ENCODE measurements at regions not wholly inside any gene's neighbourhood (a gene's known extent, or its start where the extent isn't known, plus 50 kb on each side); places are given as distances from the start of the nearest gene placed in this dataset.

DNA sequence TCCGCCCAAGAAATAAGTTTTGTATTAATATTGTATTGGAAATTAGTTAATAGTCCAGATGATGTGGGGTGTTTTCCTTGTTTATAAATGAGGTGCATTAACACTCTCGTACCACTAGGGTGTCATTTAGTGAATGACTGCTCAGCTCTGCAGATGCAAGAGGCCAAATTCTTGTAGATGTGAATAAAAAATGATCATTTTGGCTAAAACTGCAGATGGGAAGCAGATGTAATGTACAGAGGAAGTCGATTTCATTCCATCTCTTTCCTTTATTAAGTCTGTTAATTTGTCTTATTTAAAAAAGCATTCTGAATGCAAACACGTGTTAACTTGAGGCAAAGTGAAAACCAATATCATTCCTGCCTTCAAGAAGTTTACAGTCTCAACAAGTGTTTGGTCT, 108.1 kb downstream of the DHX15 start:
- TF ChIP-seq, protein P1, sequence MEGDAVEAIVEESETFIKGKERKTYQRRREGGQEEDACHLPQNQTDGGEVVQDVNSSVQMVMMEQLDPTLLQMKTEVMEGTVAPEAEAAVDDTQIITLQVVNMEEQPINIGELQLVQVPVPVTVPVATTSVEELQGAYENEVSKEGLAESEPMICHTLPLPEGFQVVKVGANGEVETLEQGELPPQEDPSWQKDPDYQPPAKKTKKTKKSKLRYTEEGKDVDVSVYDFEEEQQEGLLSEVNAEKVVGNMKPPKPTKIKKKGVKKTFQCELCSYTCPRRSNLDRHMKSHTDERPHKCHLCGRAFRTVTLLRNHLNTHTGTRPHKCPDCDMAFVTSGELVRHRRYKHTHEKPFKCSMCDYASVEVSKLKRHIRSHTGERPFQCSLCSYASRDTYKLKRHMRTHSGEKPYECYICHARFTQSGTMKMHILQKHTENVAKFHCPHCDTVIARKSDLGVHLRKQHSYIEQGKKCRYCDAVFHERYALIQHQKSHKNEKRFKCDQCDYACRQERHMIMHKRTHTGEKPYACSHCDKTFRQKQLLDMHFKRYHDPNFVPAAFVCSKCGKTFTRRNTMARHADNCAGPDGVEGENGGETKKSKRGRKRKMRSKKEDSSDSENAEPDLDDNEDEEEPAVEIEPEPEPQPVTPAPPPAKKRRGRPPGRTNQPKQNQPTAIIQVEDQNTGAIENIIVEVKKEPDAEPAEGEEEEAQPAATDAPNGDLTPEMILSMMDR (conservative IDR thresholded peaks at IDR 0.05), result peak; percentile 69
- H3K27me3 Mint-ChIP-seq (ENCODE audit: low read depth), result peaks cover 65% of the 10 kb centered on the region
- no peaks in the 10 kb centered on the region for H3K9me3 Mint-ChIP-seq
- H3K27ac Mint-ChIP-seq (ENCODE audit: unreplicated experiment), result no peak overlapping the region
- H3K4me1 Mint-ChIP-seq, result peaks cover 18% of the 10 kb centered on the region
- DNase-seq (ENCODE audit: low read depth, low spot score), result no peak
- peak overlapping the region; percentile 73 for H3K4me3 Mint-ChIP-seq
- H3K36me3 Mint-ChIP-seq (ENCODE audit: low read depth), result no peaks in the 10 kb centered on the region

DNA sequence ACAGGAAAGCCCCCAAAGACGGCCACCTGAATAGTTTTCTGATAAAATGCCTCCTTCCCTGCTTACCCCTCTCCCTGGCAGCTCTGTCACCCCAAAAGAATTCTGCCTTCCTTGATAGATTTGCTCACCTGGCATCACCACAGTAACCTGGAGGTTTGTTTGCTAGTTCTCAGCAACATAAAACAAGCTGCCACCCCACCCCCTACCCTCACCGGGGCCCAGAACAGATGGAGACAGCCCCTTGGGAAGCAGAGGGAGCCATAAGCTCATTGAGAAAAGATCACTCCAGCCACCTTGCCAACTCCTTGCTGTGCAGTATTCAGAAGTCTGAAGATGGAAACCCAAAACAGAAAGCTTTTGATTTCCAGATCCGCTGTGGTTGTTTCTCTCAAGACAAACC, 108.6 kb downstream of the DHX15 start:
- TF ChIP-seq, protein P1 (conservative IDR thresholded peaks at IDR 0.05), result no peak
- peak overlapping the region; percentile 73 for H3K4me3 Mint-ChIP-seq
- no peak overlapping the region for H3K27ac Mint-ChIP-seq (ENCODE audit: unreplicated experiment)
- DNase-seq (ENCODE audit: low read depth, low spot score), result no peak
- peaks cover 65% of the 10 kb centered on the region for H3K27me3 Mint-ChIP-seq (ENCODE audit: low read depth)
- no peaks in the 10 kb centered on the region for H3K9me3 Mint-ChIP-seq
- no peaks in the 10 kb centered on the region for H3K36me3 Mint-ChIP-seq (ENCODE audit: low read depth)
- H3K4me1 Mint-ChIP-seq, result peaks cover 21% of the 10 kb centered on the region

DNA sequence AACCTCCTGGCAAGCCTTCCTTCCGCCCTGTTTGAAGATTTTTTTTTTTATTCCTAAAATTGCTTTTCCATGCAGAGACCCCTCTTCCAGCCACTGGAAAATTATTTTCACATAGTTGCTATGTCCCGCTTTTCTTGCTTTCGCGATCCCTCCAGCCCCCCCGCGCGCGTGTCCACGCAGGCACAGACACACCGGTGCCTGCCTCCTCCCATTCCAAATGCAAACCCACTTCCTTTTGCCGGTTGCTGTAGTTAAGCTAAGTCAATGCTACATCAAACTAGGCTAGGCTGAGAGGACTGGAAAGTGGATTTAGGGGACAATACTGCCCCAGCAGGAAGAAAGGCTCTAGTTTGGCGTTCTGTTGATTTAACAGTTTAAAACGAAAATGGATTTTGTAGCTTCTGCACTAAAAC, 111.0 kb downstream of the DHX15 start:
- Mint-ChIP-seq H3K9me3 (no peaks in the 10 kb centered on the region), H3K27me3 (ENCODE audit: low read depth) (peaks cover 79% of the 10 kb centered on the region), H3K27ac (ENCODE audit: unreplicated experiment) (peak overlapping the region; percentile 78), H3K4me1 (peaks cover 33% of the 10 kb centered on the region), H3K4me3 (peak overlapping the region; percentile 92), H3K36me3 (ENCODE audit: low read depth) (no peaks in the 10 kb centered on the region)
- TF ChIP-seq, protein P1 (conservative IDR thresholded peaks at IDR 0.05), result peak; percentile 22
- DNase-seq (ENCODE audit: low read depth, low spot score), result no peak

DNA sequence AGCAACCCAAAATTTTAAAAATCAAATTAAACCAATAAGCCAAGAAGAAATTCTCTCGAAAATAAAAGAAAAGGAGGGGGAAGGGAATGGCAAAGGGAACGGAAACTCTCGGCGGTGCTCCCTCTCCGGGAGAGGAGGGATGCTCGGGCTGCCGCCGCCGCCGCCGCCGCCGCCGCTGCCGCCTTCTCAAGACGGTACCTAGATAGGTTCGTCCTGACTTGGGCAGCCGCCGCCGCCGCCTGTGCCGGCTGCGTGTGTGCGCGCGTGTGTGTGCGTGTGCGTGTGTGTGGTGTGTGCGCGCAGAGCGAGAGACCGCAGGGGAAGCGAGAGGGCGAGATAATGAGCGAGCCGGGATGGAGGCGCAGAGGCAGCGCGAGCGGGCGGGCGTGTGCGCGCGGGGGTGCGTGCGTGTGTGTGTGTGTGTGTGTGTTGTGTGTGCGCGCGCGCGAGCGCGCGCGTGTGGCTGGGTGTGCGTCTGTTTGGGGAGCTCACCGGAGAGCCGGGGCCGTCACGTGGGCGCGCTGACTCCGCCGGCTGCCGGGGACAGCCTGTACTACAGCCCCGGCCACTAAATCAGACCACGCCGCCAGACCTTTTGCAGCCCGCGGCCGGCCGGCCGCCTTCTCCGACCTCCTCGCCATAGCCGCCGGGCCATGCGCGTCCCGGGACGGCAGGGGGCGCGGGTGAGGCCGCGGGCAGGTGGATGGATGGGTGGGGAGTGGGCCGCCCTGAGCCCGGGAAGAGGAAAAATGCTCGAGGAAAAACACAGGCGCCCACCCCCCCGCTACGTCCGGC, 111.6 kb downstream of the DHX15 start:
- H3K36me3 Mint-ChIP-seq (ENCODE audit: low read depth), result no peaks in the 10 kb centered on the region
- H3K27me3 Mint-ChIP-seq (ENCODE audit: low read depth), result peaks cover 79% of the 10 kb centered on the region
- H3K4me1 Mint-ChIP-seq, result peaks cover 33% of the 10 kb centered on the region

DNA sequence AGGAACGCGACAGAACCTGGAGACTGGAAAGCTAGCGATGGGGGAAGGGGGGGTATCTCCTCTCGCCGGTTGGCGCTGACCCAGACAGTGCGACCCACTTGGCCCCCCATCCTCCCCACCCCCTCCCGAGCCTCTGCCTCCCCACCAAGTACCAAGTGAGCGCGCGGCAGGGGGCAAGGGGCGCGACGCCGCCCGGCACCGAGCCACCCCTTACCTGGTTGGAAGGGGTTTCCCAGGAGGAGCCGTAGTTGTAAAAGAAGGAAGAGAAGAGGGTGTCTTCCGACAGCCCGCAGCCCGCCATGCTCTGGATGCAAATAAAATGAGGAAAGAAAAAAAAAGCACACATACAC, 112.2 kb downstream of the DHX15 start:
- peaks cover 79% of the 10 kb centered on the region for H3K27me3 Mint-ChIP-seq (ENCODE audit: low read depth)
- H3K36me3 Mint-ChIP-seq (ENCODE audit: low read depth), result no peaks in the 10 kb centered on the region
- H3K27ac Mint-ChIP-seq (ENCODE audit: unreplicated experiment), result no peak overlapping the region
- peak overlapping the region; percentile 97 for H3K4me3 Mint-ChIP-seq
- H3K9me3 Mint-ChIP-seq, result no peaks in the 10 kb centered on the region
- DNase-seq (ENCODE audit: low read depth, low spot score), result no peak
- TF ChIP-seq, protein P1 (conservative IDR thresholded peaks at IDR 0.05), result no peak
- H3K4me1 Mint-ChIP-seq, result peaks cover 33% of the 10 kb centered on the region

More for the DNA sequence above, 111.6 kb downstream of the DHX15 start:
- peak; percentile 76 for DNase-seq (ENCODE audit: low read depth, low spot score)
- Mint-ChIP-seq H3K4me3 (peak overlapping the region; percentile 92), H3K27ac (ENCODE audit: unreplicated experiment) (no peak overlapping the region), H3K9me3 (no peaks in the 10 kb centered on the region)
- TF ChIP-seq, protein P1 (conservative IDR thresholded peaks at IDR 0.05), result peak; percentile 78
